ENCODE measurements at regions not wholly inside any gene's neighbourhood (a gene's known extent, or its start where the extent isn't known, plus 50 kb on each side); places are given as distances from the start of the nearest gene placed in this dataset.

DNA sequence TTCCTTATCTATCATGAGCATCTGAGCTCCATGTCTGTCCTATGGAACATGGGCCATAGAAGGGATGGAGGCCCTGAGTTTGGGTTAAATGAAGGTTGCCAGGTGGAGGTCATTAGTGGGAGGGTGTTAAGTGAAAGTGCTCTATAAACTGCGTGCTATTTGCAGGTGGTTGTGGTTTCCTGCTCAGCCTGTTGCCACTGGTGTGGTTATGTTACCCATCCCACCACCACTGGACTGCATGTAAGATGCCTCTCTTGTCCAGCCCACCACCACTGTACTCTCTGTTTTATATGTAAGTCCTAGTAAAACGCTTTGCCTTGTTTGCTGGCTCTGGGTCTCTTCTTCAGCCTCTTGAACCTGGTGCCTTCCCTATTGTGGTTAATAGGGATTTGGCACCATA is 711.2 kb downstream of the SORCS3 start:
- Histone ChIP-seq H3K4me3 (ENCODE audit: low read depth, low read length, poor library complexity, severe bottlenecking) (no peak overlapping the region), H3K9me3 (ENCODE audit: low read length) (no peaks in the 10 kb centered on the region), H3K9me2 (ENCODE audit: insufficient read depth, low read length) (no peaks in the 10 kb centered on the region), H3K4me2 (ENCODE audit: low read length) (no peak overlapping the region), H3K36me3 (ENCODE audit: insufficient read depth, low read length) (no peaks in the 10 kb centered on the region), H2AFZ (ENCODE audit: low read length) (no peak overlapping the region), H3K27ac (ENCODE audit: low read depth, low read length, poor library complexity, severe bottlenecking) (no peak overlapping the region), H3K4me1 (ENCODE audit: insufficient read depth, low read length, poor library complexity, severe bottlenecking) (no peaks in the 10 kb centered on the region), H4K20me1 (ENCODE audit: insufficient read depth, low read length) (no peaks in the 10 kb centered on the region), H3K79me2 (ENCODE audit: insufficient read depth, low read depth, low read length) (no peaks in the 10 kb centered on the region)
- no peak for DNase-seq (ENCODE audit: low spot score)
- TF ChIP-seq EZH2phosphoT487 (IDR thresholded peaks at IDR 0.05; ENCODE audit: borderline replicate concordance, low read depth, low read length) = no peak
- TF ChIP-seq, protein P1, sequence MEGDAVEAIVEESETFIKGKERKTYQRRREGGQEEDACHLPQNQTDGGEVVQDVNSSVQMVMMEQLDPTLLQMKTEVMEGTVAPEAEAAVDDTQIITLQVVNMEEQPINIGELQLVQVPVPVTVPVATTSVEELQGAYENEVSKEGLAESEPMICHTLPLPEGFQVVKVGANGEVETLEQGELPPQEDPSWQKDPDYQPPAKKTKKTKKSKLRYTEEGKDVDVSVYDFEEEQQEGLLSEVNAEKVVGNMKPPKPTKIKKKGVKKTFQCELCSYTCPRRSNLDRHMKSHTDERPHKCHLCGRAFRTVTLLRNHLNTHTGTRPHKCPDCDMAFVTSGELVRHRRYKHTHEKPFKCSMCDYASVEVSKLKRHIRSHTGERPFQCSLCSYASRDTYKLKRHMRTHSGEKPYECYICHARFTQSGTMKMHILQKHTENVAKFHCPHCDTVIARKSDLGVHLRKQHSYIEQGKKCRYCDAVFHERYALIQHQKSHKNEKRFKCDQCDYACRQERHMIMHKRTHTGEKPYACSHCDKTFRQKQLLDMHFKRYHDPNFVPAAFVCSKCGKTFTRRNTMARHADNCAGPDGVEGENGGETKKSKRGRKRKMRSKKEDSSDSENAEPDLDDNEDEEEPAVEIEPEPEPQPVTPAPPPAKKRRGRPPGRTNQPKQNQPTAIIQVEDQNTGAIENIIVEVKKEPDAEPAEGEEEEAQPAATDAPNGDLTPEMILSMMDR (conservative IDR thresholded peaks at IDR 0.05; ENCODE audit: low read length) = no peak
- no TSS peak for BruUV-seq (replicated peaks)
- ChIA-PET POLR2A (no interaction called here), CTCF (ENCODE audit: unreplicated experiment) (no interaction called here)
- intact Hi-C loops (cut with micrococcal nuclease; ENCODE audit: unreplicated experiment) = no loop called here

DNA sequence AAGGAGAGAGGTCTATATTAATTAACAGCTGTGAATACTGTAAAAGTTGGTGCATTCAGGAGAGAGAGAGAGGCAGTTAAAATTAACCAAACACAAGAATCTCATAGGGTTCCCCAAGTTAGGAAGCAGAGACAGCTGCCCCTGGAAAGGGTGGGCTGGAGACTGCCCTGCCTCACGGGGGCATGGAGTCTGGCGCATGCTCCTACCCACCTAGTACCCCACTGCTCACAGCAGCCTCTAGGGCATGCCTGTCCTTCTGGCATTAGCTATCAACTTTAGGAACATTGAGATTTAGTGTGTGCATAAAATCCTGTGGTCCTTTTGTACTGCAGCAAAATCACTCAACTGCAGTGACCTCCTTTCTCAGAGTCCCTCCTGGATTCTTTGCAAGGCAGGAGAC is 710.1 kb downstream of the SORCS3 start:
- Histone ChIP-seq H4K20me1 (ENCODE audit: insufficient read depth, low read length) (no peaks in the 10 kb centered on the region), H3K9me3 (ENCODE audit: low read length) (no peaks in the 10 kb centered on the region), H3K79me2 (ENCODE audit: insufficient read depth, low read depth, low read length) (no peaks in the 10 kb centered on the region), H3K4me3 (ENCODE audit: low read depth, low read length, poor library complexity, severe bottlenecking) (no peak overlapping the region), H3K4me1 (ENCODE audit: insufficient read depth, low read length, poor library complexity, severe bottlenecking) (no peaks in the 10 kb centered on the region), H3K36me3 (ENCODE audit: insufficient read depth, low read length) (no peaks in the 10 kb centered on the region), H2AFZ (ENCODE audit: low read length) (no peak overlapping the region), H3K9me2 (ENCODE audit: insufficient read depth, low read length) (no peaks in the 10 kb centered on the region), H3K4me2 (ENCODE audit: low read length) (no peak overlapping the region), H3K27ac (ENCODE audit: low read depth, low read length, poor library complexity, severe bottlenecking) (no peak overlapping the region)
- TF ChIP-seq EZH2phosphoT487 (IDR thresholded peaks at IDR 0.05; ENCODE audit: borderline replicate concordance, low read depth, low read length) = no peak
- TF ChIP-seq, protein P1 (conservative IDR thresholded peaks at IDR 0.05; ENCODE audit: low read length) = no peak
- ChIA-PET POLR2A (no interaction called here), CTCF (ENCODE audit: unreplicated experiment) (no interaction called here)
- no peak for DNase-seq (ENCODE audit: low spot score)
- no TSS peak for BruUV-seq (replicated peaks)
- intact Hi-C loops (cut with micrococcal nuclease; ENCODE audit: unreplicated experiment) = no loop called here

DNA sequence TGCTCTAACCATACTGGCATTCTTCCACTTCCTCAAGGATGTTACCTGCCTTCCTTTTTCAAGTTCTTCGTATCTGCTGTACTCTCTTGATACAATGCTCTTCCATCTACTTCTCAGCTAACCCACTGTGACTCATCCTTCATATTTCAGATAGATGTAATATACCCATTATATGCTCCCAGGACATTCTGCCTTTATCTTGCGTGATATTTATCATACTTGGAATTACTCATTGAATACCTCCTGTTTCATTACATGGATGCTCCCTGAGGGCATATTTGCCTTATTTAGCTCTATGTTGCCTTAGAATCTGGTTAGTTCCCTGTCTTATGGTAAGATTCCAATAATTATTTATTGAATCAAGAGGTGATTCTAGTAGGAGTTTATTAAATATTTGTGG is 706.4 kb downstream of the SORCS3 start:
- Histone ChIP-seq H3K9me2 (ENCODE audit: insufficient read depth, low read length) (no peaks in the 10 kb centered on the region), H3K4me2 (ENCODE audit: low read length) (no peak overlapping the region), H4K20me1 (ENCODE audit: insufficient read depth, low read length) (no peaks in the 10 kb centered on the region), H3K36me3 (ENCODE audit: insufficient read depth, low read length) (no peaks in the 10 kb centered on the region), H3K27ac (ENCODE audit: low read depth, low read length, poor library complexity, severe bottlenecking) (no peak overlapping the region), H3K9me3 (ENCODE audit: low read length) (no peaks in the 10 kb centered on the region), H2AFZ (ENCODE audit: low read length) (no peak overlapping the region), H3K79me2 (ENCODE audit: insufficient read depth, low read depth, low read length) (no peaks in the 10 kb centered on the region), H3K4me3 (ENCODE audit: low read depth, low read length, poor library complexity, severe bottlenecking) (no peak overlapping the region), H3K4me1 (ENCODE audit: insufficient read depth, low read length, poor library complexity, severe bottlenecking) (no peaks in the 10 kb centered on the region)
- TF ChIP-seq, protein P1 (conservative IDR thresholded peaks at IDR 0.05; ENCODE audit: low read length) = no peak
- no peak for TF ChIP-seq EZH2phosphoT487 (IDR thresholded peaks at IDR 0.05; ENCODE audit: borderline replicate concordance, low read depth, low read length)
- intact Hi-C loops (cut with micrococcal nuclease; ENCODE audit: unreplicated experiment) = no loop called here
- CTCF ChIA-PET (ENCODE audit: unreplicated experiment) = no interaction called here
- POLR2A ChIA-PET = interaction anchor here (0.5 to 0.8 kb wide), 2 partner anchors 44 to 942 kb away, joined by 3 read pairs; no protein-coding TSS in a partner anchor
- no peak for DNase-seq (ENCODE audit: low spot score)
- BruUV-seq (replicated peaks) = no TSS peak
